HEK293T (cell line): ENCODE measurements at regions not wholly inside any gene's neighbourhood (a gene's known extent, or its start where the extent isn't known, plus 50 kb on each side); places are given as distances from the start of the nearest gene placed in this dataset.

Experiments
- ARNT ChIP-seq: fragments of 450-650 bp; IDR thresholded peaks from 2 replicates; pipeline ENCODE4 v1.6.1; 2017; ENCODE audit warnings: mild to moderate bottlenecking
- BHLHE40 ChIP-seq: fragments of 450-650 bp; IDR thresholded peaks from 2 replicates; pipeline ENCODE4 v1.6.1; 2016; ENCODE audit warnings: mild to moderate bottlenecking, moderate library complexity, borderline replicate concordance
- ELF4 ChIP-seq: fragments of 450-650 bp; IDR thresholded peaks from 2 replicates; pipeline ENCODE4 v1.6.1; 2017; ENCODE audit warnings: antibody characterized with exemption
- FOXM1 ChIP-seq: fragments of 450-650 bp; IDR thresholded peaks from 2 replicates; pipeline ENCODE4 v1.6.1; 2017; ENCODE audit warnings: mild to moderate bottlenecking, borderline replicate concordance
- HDGF ChIP-seq: fragments of 450-650 bp; IDR thresholded peaks from 2 replicates; pipeline ENCODE4 v1.6.1; 2017; ENCODE audit warnings: antibody characterized with exemption, borderline replicate concordance
- L3MBTL2 ChIP-seq: fragments of 450-650 bp; conservative IDR thresholded peaks from 2 replicates; pipeline ENCODE4 v1.6.1; 2016; ENCODE audit warnings: mild to moderate bottlenecking
- LEF1 ChIP-seq: fragments of 450-650 bp; IDR thresholded peaks from 2 replicates; pipeline ENCODE4 v1.6.1; 2017; ENCODE audit warnings: mild to moderate bottlenecking, borderline replicate concordance
- NFRKB ChIP-seq: fragments of 450-650 bp; IDR thresholded peaks from 2 replicates; pipeline ENCODE4 v1.6.1; 2016; ENCODE audit warnings: mild to moderate bottlenecking, moderate library complexity
- PKNOX1 ChIP-seq: fragments of 450-650 bp; IDR thresholded peaks from 2 replicates; pipeline ENCODE4 v1.6.1; 2016
- SP1 ChIP-seq: fragments of 450-650 bp; IDR thresholded peaks from 2 replicates; pipeline ENCODE4 v1.6.1; 2017
- SUZ12 ChIP-seq: fragments of 450-650 bp; IDR thresholded peaks from 2 replicates; pipeline ENCODE4 v1.6.1; 2016; ENCODE audit warnings: mild to moderate bottlenecking
- ZNF384 ChIP-seq: fragments of 450-650 bp; IDR thresholded peaks from 2 replicates; pipeline ENCODE4 v1.6.1; 2016

- TF ChIP-seq ARNT (no peak), SUZ12 (no peak), NFRKB (no peak), FOXM1 (no peak), BHLHE40 (no peak), ELF4 (no peak), ZNF384 (no peak), PKNOX1 (no peak), L3MBTL2 (no peak), SP1 (no peak), HDGF (no peak), LEF1 (no peak)
Observed at GRCh38 chr13:73985783-73986182, 148.4 kb downstream of the KLF12 start.
